ENCODE measurements at regions not wholly inside any gene's neighbourhood (a gene's known extent, or its start where the extent isn't known, plus 50 kb on each side); places are given as distances from the start of the nearest gene placed in this dataset.
"Not testable (repeated sequence)": the region's sequence is repeated elsewhere in the genome, so short reads cannot be mapped to it uniquely, and the experiment has no call there.

DNA sequence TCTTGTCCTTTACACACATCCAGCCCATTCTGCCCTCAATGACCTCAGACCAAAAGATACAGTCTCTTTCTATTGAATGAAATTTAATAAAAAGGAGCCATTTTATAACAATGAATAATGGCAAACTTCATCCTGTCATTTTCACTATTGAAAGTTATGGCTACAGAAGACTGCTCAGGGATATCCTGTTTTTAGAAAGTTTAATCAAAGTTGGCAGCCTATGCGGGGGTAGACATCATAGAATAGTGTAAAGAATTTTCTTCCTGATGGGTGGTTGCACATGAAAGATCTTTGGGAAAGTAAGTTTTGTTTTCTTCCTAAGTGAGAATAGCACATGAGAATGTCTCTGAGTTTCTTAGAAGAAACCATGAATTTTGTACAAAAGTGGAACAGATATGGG is 670.4 kb upstream of the CDH6 start:
- in situ Hi-C loops (cut with HindIII; ENCODE audit: low sequenced_read_pairs): no loop called here

DNA sequence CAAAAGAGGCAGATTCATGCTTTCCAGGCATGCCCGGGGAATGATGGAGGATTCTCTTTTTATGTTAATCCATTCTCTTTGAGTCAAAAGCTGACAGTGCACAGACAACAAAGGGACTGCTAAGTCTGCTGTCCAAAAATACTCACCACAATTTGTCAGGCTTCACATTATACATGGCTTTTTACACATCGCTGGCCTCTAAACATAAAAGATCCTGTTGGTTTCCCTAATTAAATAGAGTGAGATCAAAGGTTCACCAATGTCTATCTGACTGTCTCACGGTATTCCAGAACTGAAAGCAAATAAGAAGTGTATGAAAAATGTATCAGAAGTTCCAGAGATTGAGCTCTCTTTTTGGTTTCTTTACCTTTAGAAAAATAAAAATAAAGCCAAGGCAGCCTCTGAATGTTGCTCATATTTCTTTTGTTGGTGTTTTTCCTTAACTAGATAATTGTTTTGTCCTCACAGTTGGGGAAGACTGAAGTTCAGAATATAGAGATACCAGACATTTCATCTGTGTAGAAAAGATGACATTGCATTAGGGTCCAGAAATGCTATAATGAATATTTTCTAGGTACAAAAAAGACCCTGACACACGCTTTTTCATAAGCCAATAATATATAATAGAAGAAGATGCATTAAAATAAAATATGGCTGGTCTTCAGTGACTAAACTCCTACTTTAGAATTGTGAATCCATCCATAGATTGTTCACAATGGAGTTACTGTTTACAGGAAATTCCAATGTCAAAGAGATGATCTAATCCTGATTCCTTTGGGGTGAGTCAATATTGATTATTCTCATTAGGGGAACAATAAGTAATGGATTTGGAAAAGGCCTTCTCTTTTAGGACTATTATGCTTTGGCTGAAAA is 688.2 kb upstream of the CDH6 start:
- in situ Hi-C loops (cut with HindIII; ENCODE audit: low sequenced_read_pairs): no loop called here

DNA sequence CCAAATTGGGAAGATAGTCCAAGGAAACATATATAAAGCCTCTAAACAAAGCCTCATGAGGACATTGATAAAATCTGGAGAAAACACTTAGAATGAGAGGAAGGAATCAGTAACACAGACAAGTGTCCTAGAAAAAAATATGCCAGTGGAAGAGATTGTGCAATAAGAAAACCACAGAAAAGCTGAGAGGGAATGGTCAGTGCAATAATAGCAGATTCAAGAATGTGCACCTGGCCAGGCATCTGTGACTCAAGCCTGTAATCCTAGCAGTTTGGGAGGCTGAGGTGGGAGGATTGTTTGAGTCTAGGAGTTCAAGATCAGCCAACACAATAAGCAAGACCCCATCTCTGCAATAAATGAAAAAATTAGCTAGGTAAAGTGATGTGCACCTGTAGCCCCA is 691.2 kb upstream of the CDH6 start:
- in situ Hi-C loops (cut with HindIII; ENCODE audit: low sequenced_read_pairs): no loop called here

DNA sequence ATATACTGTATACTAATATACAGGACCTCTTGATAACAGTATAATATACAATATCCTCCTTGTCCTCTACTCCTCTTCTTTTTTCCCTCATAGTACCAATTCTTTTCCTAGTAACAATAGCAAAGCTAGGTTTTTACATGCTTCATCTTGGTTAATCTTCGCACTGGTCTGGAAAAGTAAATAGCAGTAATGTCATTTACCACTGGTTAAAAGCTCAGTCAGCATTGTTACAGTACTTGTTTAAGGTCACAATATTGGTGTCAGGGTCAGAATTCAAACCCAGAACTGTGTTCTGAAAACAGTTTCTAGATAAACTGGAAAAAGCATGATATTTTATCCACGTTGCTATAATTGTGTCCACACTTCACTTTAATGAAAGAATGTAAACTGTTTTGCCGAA is 692.4 kb upstream of the CDH6 start:
- in situ Hi-C loops (cut with HindIII; ENCODE audit: low sequenced_read_pairs): no loop called here

DNA sequence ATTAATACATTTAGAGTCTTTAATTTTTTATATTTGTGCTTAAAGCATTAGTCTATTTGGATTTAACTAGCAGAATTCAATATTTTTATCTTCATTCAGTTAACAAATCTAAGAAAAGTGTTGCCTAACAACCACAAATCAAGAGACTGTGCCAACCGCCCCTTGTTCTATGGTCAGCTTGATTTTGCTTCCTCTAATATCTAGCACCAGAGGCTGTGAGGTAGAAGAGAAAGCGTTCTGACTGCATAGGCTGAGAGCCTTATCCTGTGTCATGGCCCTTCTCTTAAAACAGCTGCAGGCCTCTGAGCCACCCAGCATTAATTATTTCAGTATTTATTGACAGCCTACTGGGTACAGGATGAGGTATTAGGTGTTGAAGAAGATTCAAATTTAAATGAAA is 693.0 kb upstream of the CDH6 start:
- in situ Hi-C loops (cut with HindIII; ENCODE audit: low sequenced_read_pairs): no loop called here

DNA sequence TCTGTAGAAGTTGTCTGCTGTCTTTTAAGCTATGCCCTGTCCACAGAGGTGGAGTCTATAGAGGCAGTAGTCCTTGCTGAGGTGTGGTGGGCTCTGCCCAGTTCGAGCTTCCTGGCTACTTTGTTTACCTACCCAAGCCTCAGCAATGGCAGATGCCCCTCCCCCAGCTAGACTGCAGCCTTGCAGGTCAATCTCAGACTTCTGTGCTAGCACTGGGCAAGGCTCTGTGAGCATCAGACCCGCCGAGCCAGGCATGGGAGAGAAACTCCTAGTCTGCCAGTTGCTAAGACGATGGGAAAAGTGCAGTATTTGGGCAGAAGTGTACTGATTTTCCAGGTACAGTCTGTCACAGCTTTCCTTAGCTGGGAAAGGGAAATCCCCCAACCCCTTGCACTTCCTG is 694.1 kb upstream of the CDH6 start:
- in situ Hi-C loops (cut with HindIII; ENCODE audit: low sequenced_read_pairs): no loop called here

DNA sequence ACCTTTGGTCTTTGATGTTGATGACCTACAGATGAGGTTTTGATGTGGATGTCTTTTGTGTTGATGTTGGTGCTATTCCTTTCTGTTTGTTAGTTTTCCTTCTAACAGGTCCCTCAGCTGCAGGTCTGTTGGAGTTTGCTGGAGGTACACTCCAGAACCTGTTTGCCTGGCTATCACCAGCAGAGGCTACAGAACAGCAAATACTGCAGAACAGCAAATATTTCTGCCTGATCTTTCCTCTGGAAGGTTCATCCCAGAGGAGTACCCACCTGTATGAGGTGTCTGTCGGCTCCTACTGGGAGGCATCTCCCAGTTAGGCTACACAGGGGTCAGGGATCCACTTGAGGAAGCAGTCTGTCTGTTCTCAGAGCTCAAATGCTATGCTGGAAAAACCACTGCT is 694.5 kb upstream of the CDH6 start:
- in situ Hi-C loops (cut with HindIII; ENCODE audit: low sequenced_read_pairs): no loop called here

DNA sequence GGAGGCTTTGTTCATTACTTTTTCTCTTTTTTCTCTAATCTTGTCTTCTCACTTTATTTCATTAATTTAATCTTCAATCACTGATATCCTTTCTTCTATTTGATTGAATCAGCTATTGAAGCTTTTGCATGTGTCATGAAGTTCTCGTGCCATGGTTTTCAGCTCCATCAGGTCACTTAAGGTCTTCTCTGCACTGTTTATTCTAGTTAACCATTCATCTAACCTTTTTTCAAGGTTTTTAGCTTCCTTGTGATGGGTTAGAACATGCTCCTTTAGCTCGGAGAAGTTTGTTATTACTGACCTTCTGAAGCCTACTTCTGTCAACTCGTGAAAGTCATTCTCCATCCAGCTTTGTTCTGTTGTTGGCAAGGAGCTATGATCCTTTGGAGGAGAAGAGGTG is 695.0 kb upstream of the CDH6 start:
- in situ Hi-C loops (cut with HindIII; ENCODE audit: low sequenced_read_pairs): not testable (repeated sequence)

DNA sequence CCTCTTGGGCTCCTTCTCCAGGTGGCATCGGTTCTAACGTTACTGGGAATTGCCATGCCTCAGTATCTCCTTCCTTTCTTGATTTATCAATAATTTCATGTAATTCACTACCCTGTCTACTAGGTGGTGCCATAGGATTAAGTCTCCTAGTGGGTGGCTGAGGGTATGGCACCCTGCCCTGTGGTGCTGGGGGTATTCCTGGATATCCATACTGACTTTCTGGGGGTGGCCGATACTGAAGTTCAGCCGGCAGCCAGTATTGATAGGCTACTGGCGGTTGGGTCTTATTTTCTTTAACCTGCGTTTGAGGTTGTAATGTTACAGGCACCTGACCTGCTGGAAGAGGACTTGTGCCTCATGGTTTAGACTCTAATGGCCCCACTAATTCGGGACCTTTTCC is 699.4 kb upstream of the CDH6 start:
- in situ Hi-C loops (cut with HindIII; ENCODE audit: low sequenced_read_pairs): not testable (repeated sequence)

DNA sequence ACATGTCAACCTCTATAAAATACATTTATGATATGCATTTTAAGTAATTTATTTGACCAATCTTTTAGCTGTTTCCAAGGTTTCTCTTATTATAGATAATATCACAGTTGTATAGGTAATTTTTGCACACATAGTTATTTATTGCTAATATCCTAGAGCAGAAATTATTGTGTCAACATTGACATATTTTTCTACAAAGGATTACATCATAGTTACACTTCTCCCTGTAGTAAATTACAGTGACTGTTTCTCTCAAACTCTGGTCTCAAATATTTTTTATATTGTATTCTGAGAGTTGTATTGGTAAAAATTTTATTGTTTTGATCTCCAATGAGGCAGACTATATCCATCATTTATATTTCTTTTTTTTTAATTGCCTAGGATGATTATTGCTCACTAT is 714.4 kb upstream of the CDH6 start:
- in situ Hi-C loops (cut with HindIII; ENCODE audit: low sequenced_read_pairs): no loop called here

DNA sequence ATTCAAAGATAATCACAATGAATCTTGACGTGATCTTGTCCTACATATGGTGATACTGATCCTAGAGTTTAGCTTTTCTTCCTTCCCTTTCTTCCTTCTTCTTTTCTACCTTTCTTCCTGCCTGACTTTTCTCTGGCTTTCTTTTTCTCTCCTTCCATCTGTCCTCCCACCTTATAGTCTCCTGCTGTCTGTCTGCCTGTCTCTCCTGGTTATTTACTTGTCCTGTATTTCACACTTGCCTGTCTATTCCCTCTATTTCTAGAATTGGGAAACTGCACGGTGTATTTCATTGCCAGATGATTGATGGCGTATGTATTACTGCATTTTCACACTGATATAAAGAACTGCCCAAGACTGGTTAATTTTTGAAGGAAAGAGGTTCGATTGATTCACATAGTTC is 718.1 kb upstream of the CDH6 start:
- in situ Hi-C loops (cut with HindIII; ENCODE audit: low sequenced_read_pairs): no loop called here

DNA sequence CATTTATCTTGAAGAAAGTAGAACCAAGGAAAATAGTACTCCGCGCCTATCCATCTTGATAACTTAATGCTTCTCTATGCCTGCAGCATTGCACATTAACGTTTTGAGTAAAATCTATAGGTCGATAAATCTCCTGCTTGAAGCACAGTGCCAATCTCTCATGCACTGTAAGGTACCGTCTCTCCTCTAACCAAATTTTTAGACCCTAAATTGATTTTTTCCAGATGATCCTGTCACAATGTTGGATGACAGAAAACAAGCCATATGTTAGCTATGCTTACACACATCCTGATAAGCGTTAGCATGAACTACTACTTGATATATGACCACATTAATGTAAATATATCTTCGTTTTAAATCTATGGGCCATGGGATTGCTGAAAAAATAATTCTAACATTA is 723.8 kb upstream of the CDH6 start:
- in situ Hi-C loops (cut with HindIII; ENCODE audit: low sequenced_read_pairs): no loop called here

DNA sequence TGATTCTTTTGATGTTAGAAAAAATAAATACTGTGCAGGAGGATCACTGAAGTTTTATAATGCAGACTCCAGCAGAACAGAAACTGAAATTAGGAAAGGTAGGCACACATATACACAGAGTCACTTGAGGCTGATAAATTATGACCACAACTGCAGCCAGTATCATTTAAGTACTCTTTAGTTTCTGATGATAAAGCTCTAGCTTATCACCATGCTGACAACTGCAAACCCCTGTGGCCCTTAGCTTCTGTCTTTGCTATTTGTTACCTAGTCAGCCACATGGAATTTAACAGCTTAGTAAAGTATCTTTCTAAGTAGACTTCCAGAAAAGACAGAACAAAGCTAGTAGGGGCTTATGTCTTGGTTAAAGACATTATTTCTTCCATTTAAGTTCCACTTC is 734.8 kb upstream of the CDH6 start:
- in situ Hi-C loops (cut with HindIII; ENCODE audit: low sequenced_read_pairs): no loop called here

DNA sequence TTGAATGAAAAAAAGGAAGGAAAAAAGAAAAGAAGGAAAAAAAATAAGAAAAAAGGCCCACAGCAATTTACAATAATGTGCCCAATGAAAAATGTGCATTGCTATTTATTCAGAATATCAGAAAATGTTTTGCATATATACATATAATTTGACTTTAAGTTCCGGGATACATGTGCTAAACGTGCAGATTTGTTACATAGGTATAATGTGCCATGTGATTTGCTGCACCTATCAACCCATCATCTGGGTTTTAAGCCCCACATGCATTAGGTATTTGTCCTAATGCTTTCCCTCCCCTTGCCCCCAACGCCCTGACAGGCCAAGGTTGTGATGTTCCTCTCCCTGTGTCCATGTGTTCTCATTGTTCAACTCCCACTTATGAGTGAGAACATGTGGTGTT is 738.0 kb upstream of the CDH6 start:
- in situ Hi-C loops (cut with HindIII; ENCODE audit: low sequenced_read_pairs): not testable (repeated sequence)

DNA sequence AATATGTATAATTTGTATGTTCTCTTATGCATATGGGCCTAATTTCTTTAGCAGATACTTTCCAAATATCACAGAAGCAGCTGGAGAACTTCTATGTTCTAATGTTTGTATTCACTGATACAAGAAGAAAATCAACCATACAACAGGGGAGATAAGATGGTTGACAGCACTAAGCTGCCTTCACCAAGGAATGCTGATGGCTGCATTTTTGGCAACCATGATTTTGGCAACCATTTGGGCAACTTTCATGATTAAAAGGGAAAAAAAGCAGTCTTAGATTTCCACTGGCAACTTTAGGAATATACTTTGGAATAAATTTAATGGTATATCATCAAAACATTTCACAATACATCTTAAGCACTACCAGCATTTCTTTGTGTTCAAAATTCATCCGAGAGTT is 740.3 kb upstream of the CDH6 start:
- in situ Hi-C loops (cut with HindIII; ENCODE audit: low sequenced_read_pairs): no loop called here

DNA sequence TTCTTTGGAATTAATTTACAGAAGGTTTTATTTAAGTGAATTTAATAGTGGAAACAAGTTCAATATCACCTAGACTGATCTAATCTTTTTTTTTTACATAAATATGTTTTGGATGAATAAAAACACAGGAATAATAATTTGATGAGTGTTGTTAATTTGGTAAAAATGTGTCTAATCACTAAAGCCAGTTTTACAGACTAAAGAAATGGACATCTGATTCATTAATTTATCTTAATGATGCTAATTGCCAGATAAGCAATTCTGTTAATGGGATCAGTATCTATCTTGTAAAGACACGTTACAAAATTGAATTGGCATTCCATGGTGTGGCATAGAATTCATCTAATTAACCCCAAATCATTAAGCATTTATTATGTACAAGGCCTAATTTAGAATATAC is 743.3 kb upstream of the CDH6 start:
- in situ Hi-C loops (cut with HindIII; ENCODE audit: low sequenced_read_pairs): no loop called here

DNA sequence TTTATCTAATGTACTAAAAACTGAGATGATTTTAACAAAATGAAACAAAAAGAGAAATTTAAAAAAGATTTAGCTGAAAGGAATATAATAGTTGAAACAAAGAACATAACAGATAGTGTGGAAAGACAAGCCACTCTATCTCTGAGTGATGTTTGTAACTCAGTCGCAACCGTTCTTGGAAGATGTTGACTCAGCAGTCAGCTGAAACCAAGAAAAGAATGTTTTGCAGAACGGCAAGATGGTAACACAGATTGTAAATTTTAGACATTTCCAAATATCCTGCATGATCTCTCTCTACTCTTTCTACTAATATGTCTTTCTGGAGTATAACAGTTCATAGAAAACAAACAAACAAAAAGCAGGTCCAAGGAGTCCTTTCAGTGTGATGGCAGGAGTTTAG is 746.1 kb upstream of the CDH6 start:
- in situ Hi-C loops (cut with HindIII; ENCODE audit: low sequenced_read_pairs): no loop called here

DNA sequence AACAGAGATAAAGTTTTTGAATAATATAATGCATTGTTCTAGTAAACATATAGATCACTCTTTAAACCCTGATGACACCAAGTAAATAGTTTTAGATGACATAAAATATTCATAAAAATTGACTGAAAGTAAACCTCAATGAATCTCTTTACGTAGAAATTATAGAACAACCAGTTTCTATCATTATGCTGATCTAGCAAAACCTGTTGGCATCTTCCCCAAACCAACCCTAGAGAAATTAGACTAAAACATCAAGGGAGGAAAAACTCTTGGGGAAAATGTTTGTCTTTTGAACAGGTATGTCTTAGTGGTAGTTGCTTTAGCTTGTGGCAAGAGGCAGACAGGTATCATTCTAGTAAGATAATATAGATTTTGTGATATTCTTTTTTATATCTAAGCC is 747.0 kb upstream of the CDH6 start:
- in situ Hi-C loops (cut with HindIII; ENCODE audit: low sequenced_read_pairs): no loop called here

DNA sequence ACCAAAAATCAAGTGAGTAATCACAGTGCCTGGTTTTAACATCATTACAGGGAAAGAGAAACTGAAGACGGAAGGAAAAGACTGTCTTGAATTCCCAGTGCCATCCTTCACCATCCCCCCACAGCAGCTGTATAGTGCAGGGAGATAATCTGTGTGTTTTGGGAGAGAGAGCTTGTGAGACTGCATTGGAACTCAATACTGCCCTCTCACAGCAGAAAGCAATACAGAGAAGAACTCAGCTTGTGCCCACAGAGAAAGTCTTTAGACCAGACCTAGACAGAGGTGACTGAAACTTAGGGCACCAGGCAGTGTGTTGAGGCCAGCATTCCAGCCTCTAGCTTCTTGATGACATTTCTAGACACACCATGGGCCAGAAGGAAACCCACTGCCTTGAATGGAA is 754.7 kb upstream of the CDH6 start:
- in situ Hi-C loops (cut with HindIII; ENCODE audit: low sequenced_read_pairs): no loop called here

DNA sequence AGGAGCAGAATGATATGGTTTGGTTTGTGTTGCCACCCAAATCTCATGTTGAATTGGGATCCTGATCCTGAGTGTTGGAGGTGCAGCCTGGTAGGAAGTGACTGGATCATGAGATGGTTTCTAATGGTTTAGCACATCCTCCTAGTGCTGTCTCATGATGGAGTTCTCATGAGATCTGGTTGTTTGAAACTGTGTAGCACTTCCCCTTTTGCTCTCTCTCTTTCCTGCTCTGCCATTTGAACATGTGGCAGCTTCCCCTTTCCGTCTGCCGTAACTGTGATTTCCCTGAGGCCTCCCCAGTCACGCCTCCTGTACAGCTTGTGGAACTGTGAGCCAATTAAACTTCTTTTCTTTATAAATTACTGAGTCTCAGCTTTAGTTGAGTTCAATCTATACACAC is 756.8 kb upstream of the CDH6 start:
- in situ Hi-C loops (cut with HindIII; ENCODE audit: low sequenced_read_pairs): no loop called here

DNA sequence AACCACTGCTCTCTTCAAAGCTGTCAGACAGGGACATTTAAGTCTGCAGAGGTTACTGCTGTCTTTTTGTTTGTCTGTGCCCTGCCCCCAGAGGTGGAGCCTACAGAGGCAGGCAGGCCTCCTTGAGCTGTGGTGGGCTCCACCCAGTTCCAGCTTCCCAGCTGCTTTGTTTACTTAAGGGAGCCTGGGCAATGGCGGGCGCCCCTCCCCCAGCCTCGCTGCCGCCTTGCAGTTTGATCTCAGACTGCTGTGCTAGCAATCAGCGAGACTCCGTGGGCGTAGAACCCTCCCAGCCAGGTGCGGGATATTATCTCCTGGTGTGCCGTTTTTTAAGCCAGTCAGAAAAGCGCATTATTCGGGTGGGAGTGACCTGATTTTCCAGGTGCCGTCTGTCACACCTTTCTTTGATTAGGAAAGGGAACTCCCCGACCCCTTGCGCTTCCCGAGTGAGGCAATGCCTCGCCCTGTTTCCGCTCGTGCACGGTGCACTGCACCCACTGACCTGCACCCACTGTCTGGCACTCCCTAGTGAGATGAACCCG is 764.5 kb upstream of the CDH6 start:
- in situ Hi-C loops (cut with HindIII; ENCODE audit: low sequenced_read_pairs): not testable (repeated sequence)

DNA sequence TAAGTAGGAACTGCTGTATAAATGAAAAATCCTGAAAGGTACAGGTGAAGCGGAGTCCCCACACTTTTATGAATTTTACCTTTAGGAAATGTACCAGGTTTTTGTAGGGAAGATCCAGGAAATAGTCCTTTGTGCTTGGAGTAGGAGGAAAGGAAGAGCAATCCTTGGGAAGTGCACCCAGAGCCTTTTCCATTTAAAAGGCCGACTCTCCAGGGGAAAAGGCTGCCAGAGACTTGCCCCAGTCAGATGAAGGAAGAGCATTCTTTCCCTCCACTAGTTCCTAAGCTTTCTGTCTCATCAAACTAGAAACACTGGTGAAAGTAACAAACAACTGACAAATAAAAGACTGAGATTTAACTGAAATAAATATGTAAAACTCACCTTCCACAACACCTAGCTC is 779.4 kb upstream of the CDH6 start:
- in situ Hi-C loops (cut with HindIII; ENCODE audit: low sequenced_read_pairs): no loop called here

DNA sequence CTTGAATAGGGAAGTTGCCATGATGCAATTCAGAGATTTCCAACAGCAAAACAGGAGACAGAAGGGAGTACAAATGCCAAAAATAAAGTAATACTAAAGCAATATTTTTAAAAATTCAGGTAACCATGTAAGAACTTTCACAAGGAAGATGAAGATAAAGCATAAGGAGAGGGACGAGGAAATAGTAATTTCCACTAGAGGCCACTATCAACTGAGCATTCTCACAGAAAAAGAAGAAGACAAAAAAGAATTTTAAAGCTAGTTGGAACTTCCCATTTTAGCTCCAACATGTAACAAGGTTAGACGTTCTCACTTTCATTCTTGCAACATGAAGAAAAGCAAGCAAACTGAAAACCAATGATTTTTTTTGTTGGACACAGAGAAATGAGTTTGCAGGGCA is 779.9 kb upstream of the CDH6 start:
- in situ Hi-C loops (cut with HindIII; ENCODE audit: low sequenced_read_pairs): no loop called here
